Calu3 (cell line): ENCODE measurements at regions not wholly inside any gene's neighbourhood (a gene's known extent, or its start where the extent isn't known, plus 50 kb on each side); places are given as distances from the start of the nearest gene placed in this dataset.

Experiments
- BruUV-seq: library from RNA; stranded (reverse); fragments of 400-500 nt; replicated peaks from 2 replicates; lab custom pipeline; 2021; lab: Mats Ljungman, UMichigan
- CTCF ChIA-PET: fragments of 300-600 bp; sonication (Branson Sonifier 250); formaldehyde crosslinking; loops from one replicate; lab custom pipeline; 2022; ENCODE audit warnings: antibody characterized with exemption; lab: Charles Lee
- DNase-seq: peaks from one replicate; pipeline ENCODE4 v3.0.0; 2022
- H3K27ac Mint-ChIP-seq: one replicate; pipeline ENCODE4 v1.8.0; 2022; ENCODE audit warnings: mixed read lengths; ENCODE audit not compliant: unreplicated experiment
- H3K27me3 Mint-ChIP-seq: one replicate; pipeline ENCODE4 v1.8.0; 2022; ENCODE audit warnings: mixed read lengths; ENCODE audit not compliant: unreplicated experiment
- H3K36me3 Mint-ChIP-seq: one replicate; pipeline ENCODE4 v1.8.0; 2022; ENCODE audit warnings: mild to moderate bottlenecking, moderate library complexity, mixed read lengths; ENCODE audit not compliant: insufficient read depth, unreplicated experiment
- H3K4me1 Mint-ChIP-seq: one replicate; pipeline ENCODE4 v1.8.0; 2022; ENCODE audit warnings: mild to moderate bottlenecking, low read depth, mixed read lengths; ENCODE audit not compliant: unreplicated experiment
- H3K4me3 Mint-ChIP-seq: one replicate; pipeline ENCODE4 v1.8.0; 2022; ENCODE audit warnings: mild to moderate bottlenecking, low read depth, moderate library complexity, mixed read lengths; ENCODE audit not compliant: unreplicated experiment
- H3K9me3 Mint-ChIP-seq: one replicate; pipeline ENCODE4 v1.8.0; 2022; ENCODE audit warnings: low read depth, mixed read lengths; ENCODE audit not compliant: unreplicated experiment
- intact Hi-C: fragments of 100-400 bp; cut with micrococcal nuclease; formaldehyde crosslinking; loops from one replicate; pipeline ENCODE4 v1.10.0; 2022; ENCODE audit not compliant: unreplicated experiment
- TF ChIP-seq, protein P1 (sequence below): fragments of 200-600 bp; IDR thresholded peaks from one replicate; pipeline ENCODE4 v1.8.0; 2022; ENCODE audit warnings: antibody characterized with exemption; ENCODE audit not compliant: unreplicated experiment

DNA sequence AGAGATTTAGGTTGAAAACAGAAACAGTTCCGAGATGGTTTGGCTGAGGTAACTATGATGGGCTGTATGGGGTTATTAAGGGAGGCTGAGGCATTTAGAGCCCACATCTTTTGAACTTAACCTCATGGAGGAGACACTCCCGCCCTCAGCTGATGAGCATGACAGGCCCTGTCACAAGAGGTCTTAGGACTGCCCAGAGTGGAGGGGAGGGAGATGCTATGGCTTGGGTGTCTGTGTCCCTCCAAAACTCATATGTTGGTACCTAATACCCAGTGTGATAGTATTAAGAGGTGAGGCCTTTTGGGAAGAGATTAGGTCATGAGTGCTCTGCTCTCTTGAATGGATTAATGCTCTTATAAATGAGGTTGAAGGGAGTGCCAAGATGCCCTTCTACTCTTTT lies 126.6 kb downstream of the CDC5L start:
- Mint-ChIP-seq H3K4me3 (no peak overlapping the region), H3K36me3 (no peaks in the 10 kb centered on the region), H3K9me3 (peaks cover 4% of the 10 kb centered on the region), H3K27me3 (peaks cover 35% of the 10 kb centered on the region), H3K27ac (no peak overlapping the region), H3K4me1 (no peaks in the 10 kb centered on the region)
- CTCF ChIA-PET: no interaction called here
- intact Hi-C loops: no loop called here
- DNase-seq: no peak
- TF ChIP-seq, protein P1, sequence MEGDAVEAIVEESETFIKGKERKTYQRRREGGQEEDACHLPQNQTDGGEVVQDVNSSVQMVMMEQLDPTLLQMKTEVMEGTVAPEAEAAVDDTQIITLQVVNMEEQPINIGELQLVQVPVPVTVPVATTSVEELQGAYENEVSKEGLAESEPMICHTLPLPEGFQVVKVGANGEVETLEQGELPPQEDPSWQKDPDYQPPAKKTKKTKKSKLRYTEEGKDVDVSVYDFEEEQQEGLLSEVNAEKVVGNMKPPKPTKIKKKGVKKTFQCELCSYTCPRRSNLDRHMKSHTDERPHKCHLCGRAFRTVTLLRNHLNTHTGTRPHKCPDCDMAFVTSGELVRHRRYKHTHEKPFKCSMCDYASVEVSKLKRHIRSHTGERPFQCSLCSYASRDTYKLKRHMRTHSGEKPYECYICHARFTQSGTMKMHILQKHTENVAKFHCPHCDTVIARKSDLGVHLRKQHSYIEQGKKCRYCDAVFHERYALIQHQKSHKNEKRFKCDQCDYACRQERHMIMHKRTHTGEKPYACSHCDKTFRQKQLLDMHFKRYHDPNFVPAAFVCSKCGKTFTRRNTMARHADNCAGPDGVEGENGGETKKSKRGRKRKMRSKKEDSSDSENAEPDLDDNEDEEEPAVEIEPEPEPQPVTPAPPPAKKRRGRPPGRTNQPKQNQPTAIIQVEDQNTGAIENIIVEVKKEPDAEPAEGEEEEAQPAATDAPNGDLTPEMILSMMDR: no peak
- BruUV-seq: no TSS peak

DNA sequence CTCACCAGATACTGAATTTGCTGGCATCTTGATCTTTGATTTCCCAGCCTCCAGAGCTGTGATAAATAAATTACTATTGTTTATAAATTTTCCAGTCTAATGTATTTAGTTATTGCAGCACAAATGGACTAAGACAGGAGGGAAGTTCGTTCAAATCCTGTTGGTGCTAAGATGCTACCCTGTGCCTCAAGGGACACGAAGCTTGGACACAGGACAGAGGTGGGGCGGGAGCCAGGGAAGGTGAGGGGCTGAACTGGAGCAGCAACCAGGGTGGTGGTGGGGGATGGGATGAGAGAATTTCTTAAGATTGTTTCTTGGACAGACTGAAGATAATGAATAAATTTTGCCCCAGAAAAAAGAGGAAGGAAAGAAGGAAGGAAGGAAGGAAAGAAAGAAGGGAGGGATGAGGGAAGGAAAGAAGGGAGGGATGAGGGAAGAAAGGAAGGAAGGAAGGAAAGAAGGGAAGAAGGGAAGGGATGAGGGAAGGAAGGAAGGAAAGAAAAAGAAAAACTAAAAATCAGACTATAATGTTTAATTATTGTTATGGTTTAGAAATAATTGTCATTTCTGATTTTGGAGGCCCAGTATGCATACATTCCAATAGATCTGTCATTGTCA lies 127.2 kb downstream of the CDC5L start:
- Mint-ChIP-seq H3K27me3 (peaks cover 30% of the 10 kb centered on the region), H3K4me3 (no peak overlapping the region), H3K9me3 (peaks cover 4% of the 10 kb centered on the region), H3K27ac (no peak overlapping the region), H3K36me3 (no peaks in the 10 kb centered on the region), H3K4me1 (no peaks in the 10 kb centered on the region)
- BruUV-seq: no TSS peak
- TF ChIP-seq, protein P1: no peak
- intact Hi-C loops: no loop called here
- DNase-seq: no peak
- CTCF ChIA-PET: no interaction called here

GRCh38 chr6:44522871-44523270 lies 135.4 kb downstream of the CDC5L start:
- no peaks in the 10 kb centered on the region for H3K36me3 Mint-ChIP-seq
- TF ChIP-seq, protein P1: no peak
- peaks cover 22% of the 10 kb centered on the region for H3K27me3 Mint-ChIP-seq
- peaks cover 4% of the 10 kb centered on the region for H3K9me3 Mint-ChIP-seq
- intact Hi-C loops: no loop called here
- CTCF ChIA-PET: no interaction called here
- DNase-seq: no peak
- H3K4me1 Mint-ChIP-seq: no peaks in the 10 kb centered on the region
- BruUV-seq: no TSS peak
- H3K27ac Mint-ChIP-seq: no peak overlapping the region
- no peak overlapping the region for H3K4me3 Mint-ChIP-seq

- intact Hi-C loops: no loop called here
- H3K27me3 Mint-ChIP-seq: peaks cover 29% of the 10 kb centered on the region
- CTCF ChIA-PET: no interaction called here
- H3K27ac Mint-ChIP-seq: no peak overlapping the region
- no peaks in the 10 kb centered on the region for H3K9me3 Mint-ChIP-seq
- no peaks in the 10 kb centered on the region for H3K36me3 Mint-ChIP-seq
- no peaks in the 10 kb centered on the region for H3K4me1 Mint-ChIP-seq
- no TSS peak for BruUV-seq
- DNase-seq: no peak
- TF ChIP-seq, protein P1: no peak
- H3K4me3 Mint-ChIP-seq: no peak overlapping the region
Measured at GRCh38 chr6:44524476-44525227, 137.1 kb downstream of the CDC5L start.
